H1 (cell line): ENCODE measurements at regions not wholly inside any gene's neighbourhood (a gene's known extent, or its start where the extent isn't known, plus 50 kb on each side); places are given as distances from the start of the nearest gene placed in this dataset.

Source experiments
- CTCF ChIA-PET: fragments of 300-600 bp; sonication (Branson Sonifier 250); formaldehyde crosslinking; loops from one replicate; lab custom pipeline; 2021; ENCODE audit not compliant: partially characterized antibody; lab: Charles Lee
- POLR2A ChIA-PET: fragments of 300-600 bp; sonication (Branson Sonifier 250); formaldehyde crosslinking; loops from one replicate; lab custom pipeline; 2021; ENCODE audit warnings: inconsistent platforms; ENCODE audit not compliant: partially characterized antibody; lab: Charles Lee
- DNase-seq, 2 experiments: peaks; one replicate each; pipeline versions ENCODE4 v3.0.0 to v3.0.0-alpha.2; 2010 to 2022; ENCODE audit warnings: low spot score in 2 of 2, low read depth in 1 of 2, mixed read lengths in 1 of 2
- FAIRE-seq: peaks from 2 replicates; lab custom pipeline; 2011; peaks lifted over from hg19 to GRCh38; lab: Jason Lieb, UNC
- H2AFZ ChIP-seq: 2 replicates; pipeline ENCODE4 v1.8.1; 2012; ENCODE audit warnings: low read length, inconsistent platforms
- H2AK5ac ChIP-seq: 2 replicates; pipeline ENCODE4 v1.6.1; 2013; ENCODE audit warnings: low read depth, low read length
- H2BK120ac ChIP-seq: replicated peaks from 2 replicates; pipeline ENCODE3; 2013; ENCODE audit warnings: low read depth, low read length, inconsistent platforms
- H2BK12ac ChIP-seq: 2 replicates; pipeline ENCODE4 v1.6.1; 2013; ENCODE audit warnings: low read depth, low read length
- H2BK15ac ChIP-seq: 2 replicates; pipeline ENCODE4 v1.6.1; 2013; ENCODE audit warnings: low read length
- H2BK20ac ChIP-seq: 2 replicates; pipeline ENCODE4 v1.6.1; 2013; ENCODE audit warnings: low read length
- H2BK5ac ChIP-seq: 2 replicates; pipeline ENCODE4 v1.6.1; 2013; ENCODE audit warnings: low read depth, low read length
- H3K14ac ChIP-seq: 2 replicates; pipeline ENCODE4 v1.6.1; 2013; ENCODE audit warnings: inconsistent platforms; ENCODE audit not compliant: insufficient read length
- H3K18ac ChIP-seq: 2 replicates; pipeline ENCODE4 v1.6.1; 2013; ENCODE audit warnings: low read length; ENCODE audit errors: extremely low read depth
- H3K23ac ChIP-seq: 2 replicates; pipeline ENCODE4 v1.6.1; 2013; ENCODE audit warnings: inconsistent platforms; ENCODE audit not compliant: insufficient read length
- H3K23me2 ChIP-seq: 2 replicates; pipeline ENCODE4 v1.6.1; 2013; ENCODE audit warnings: low read depth, low read length
- H3K27ac ChIP-seq: 2 replicates; pipeline ENCODE4 v1.6.1; 2011; ENCODE audit warnings: low read depth, low read length, inconsistent platforms
- H3K27me3 ChIP-seq, 4 experiments: replicated peaks in 1 of 4; 1 replicate in 1 of 4; 2 replicates in 3 of 4; pipeline versions ENCODE4 v1.6.1 to v1.8.1; 2011 to 2013; ENCODE audit warnings: low read length in 3 of 4, mild to moderate bottlenecking in 3 of 4, inconsistent platforms in 2 of 4, mixed read lengths in 2 of 4, moderate library complexity in 1 of 4; ENCODE audit not compliant: control insufficient read depth in 3 of 4, insufficient read depth in 3 of 4; ENCODE audit errors: extremely low read depth in 1 of 4
- H3K36me3 ChIP-seq, 4 experiments: 2 replicates each; pipeline versions ENCODE4 v1.6.1 to v1.8.1; 2011 to 2013; ENCODE audit warnings: mild to moderate bottlenecking in 4 of 4, low read length in 3 of 4, moderate library complexity in 2 of 4, control low read depth in 1 of 4, inconsistent platforms in 1 of 4; ENCODE audit not compliant: insufficient read depth in 4 of 4, control insufficient read depth in 2 of 4
- H3K4ac ChIP-seq: replicated peaks from 2 replicates; pipeline ENCODE3; 2013; ENCODE audit warnings: low read length, low read depth, mixed read lengths, inconsistent platforms; ENCODE audit not compliant: insufficient read length
- H3K4me1 ChIP-seq, 4 experiments: replicated peaks in 1 of 4; 1 replicate in 1 of 4; 2 replicates in 3 of 4; pipeline versions ENCODE4 v1.6.1 to v1.8.1; 2011 to 2013; ENCODE audit warnings: low read length in 3 of 4, inconsistent platforms in 2 of 4, mixed read lengths in 1 of 4; ENCODE audit not compliant: insufficient read depth in 4 of 4, control insufficient read depth in 3 of 4
- H3K4me2 ChIP-seq, 2 experiments: 2 replicates each; pipeline versions ENCODE4 v1.6.1 to v1.8.1; 2011 to 2013; ENCODE audit warnings: low read depth in 2 of 2, low read length in 2 of 2, control low read depth in 1 of 2, inconsistent platforms in 1 of 2, mild to moderate bottlenecking in 1 of 2; ENCODE audit not compliant: insufficient read depth in 1 of 2
- H3K4me3 ChIP-seq, 4 experiments: fragments of 200-600, 300-600 bp in 1 of 4; sonication (generic), shearing (Covaris generic), sonication (Bioruptor Twin) in 1 of 4; 2 replicates each; pipeline versions ENCODE4 v1.5.1 to v1.8.1; 2011 to 2016; ENCODE audit warnings: low read length in 4 of 4, low read depth in 3 of 4, control low read depth in 2 of 4, inconsistent platforms in 2 of 4, mild to moderate bottlenecking in 2 of 4, mixed read lengths in 1 of 4, moderate library complexity in 1 of 4; ENCODE audit not compliant: insufficient read depth in 2 of 4; ENCODE audit errors: extremely low read depth in 1 of 4
- H3K56ac ChIP-seq: replicated peaks from 2 replicates; pipeline ENCODE3; 2013; ENCODE audit warnings: low read depth, mild to moderate bottlenecking, mixed read lengths, low read length, inconsistent platforms; ENCODE audit not compliant: insufficient read length
- H3K79me1 ChIP-seq: 2 replicates; pipeline ENCODE4 v1.6.1; 2013; ENCODE audit warnings: low read depth, low read length, control low read depth
- H3K79me2 ChIP-seq, 2 experiments: 2 replicates each; pipeline versions ENCODE4 v1.6.1 to v1.8.1; 2012 to 2013; ENCODE audit warnings: low read length in 2 of 2, mild to moderate bottlenecking in 2 of 2, inconsistent platforms in 1 of 2; ENCODE audit not compliant: insufficient read depth in 2 of 2, control insufficient read depth in 1 of 2
- H3K9ac ChIP-seq, 4 experiments: replicated peaks in 1 of 4; 1 replicate in 1 of 4; 2 replicates in 3 of 4; pipeline versions ENCODE4 v1.6.1 to v1.8.1; 2011 to 2013; ENCODE audit warnings: low read depth in 3 of 4, low read length in 3 of 4, control low read depth in 2 of 4, mild to moderate bottlenecking in 2 of 4, moderate library complexity in 2 of 4, inconsistent platforms in 1 of 4; ENCODE audit errors: extremely low read depth in 1 of 4
- H3K9me3 ChIP-seq, 2 experiments: 2 replicates each; pipeline versions ENCODE4 v1.6.1 to v1.8.1; 2012 to 2013; ENCODE audit warnings: mild to moderate bottlenecking in 2 of 2, moderate library complexity in 2 of 2, control low read depth in 1 of 2, inconsistent platforms in 1 of 2, low read depth in 1 of 2, low read length in 1 of 2, mixed read lengths in 1 of 2; ENCODE audit not compliant: insufficient read depth in 2 of 2
- H4K20me1 ChIP-seq, 2 experiments: replicated peaks in 1 of 2; 2 replicates each; pipeline versions ENCODE3 to v1.8.1; 2011 to 2013; ENCODE audit warnings: inconsistent platforms in 2 of 2, low read length in 2 of 2, mild to moderate bottlenecking in 1 of 2; ENCODE audit not compliant: insufficient read depth in 2 of 2, control insufficient read depth in 1 of 2
- H4K5ac ChIP-seq: 2 replicates; pipeline ENCODE4 v1.6.1; 2013; ENCODE audit warnings: low read length, low read depth, mixed read lengths, inconsistent platforms; ENCODE audit not compliant: insufficient read length
- H4K8ac ChIP-seq: 2 replicates; pipeline ENCODE4 v1.8.0; 2013; ENCODE audit warnings: mild to moderate bottlenecking, moderate library complexity, low read length, inconsistent platforms; ENCODE audit not compliant: insufficient read depth; ENCODE audit errors: extremely low read depth
- H4K91ac ChIP-seq: replicated peaks from 2 replicates; pipeline ENCODE3; 2013; ENCODE audit warnings: low read length, mixed read lengths, inconsistent platforms; ENCODE audit not compliant: insufficient read length
- CTCF ChIP-seq, 3 experiments: IDR thresholded peaks; 1 replicate in 2 of 3; 2 replicates in 1 of 3; pipeline versions ENCODE4 v1.5.1 to v1.6.1; 2011; ENCODE audit warnings: low read length in 3 of 3, mild to moderate bottlenecking in 3 of 3, inconsistent platforms in 2 of 3, low read depth in 1 of 3, moderate library complexity in 1 of 3; ENCODE audit not compliant: insufficient read depth in 1 of 3; ENCODE audit errors: control extremely low read depth in 1 of 3
- E2F6 ChIP-seq: IDR thresholded peaks from 2 replicates; pipeline ENCODE4 v1.6.1; 2012; ENCODE audit warnings: inconsistent platforms
- MAFK ChIP-seq: IDR thresholded peaks from 2 replicates; pipeline ENCODE4 v1.6.1; 2012; ENCODE audit warnings: low read depth, mild to moderate bottlenecking, improper control_type of control experiment, low read length
- NRF1 ChIP-seq: IDR thresholded peaks from 2 replicates; pipeline ENCODE4 v1.6.1; 2011; ENCODE audit warnings: mild to moderate bottlenecking, low read depth, low read length, improper control_type of control experiment
- RXRA ChIP-seq: IDR thresholded peaks from 2 replicates; pipeline ENCODE4 v1.6.1; 2011; ENCODE audit warnings: low read depth, mild to moderate bottlenecking, low read length, moderate library complexity; ENCODE audit not compliant: insufficient read depth
- SP2 ChIP-seq: IDR thresholded peaks from 2 replicates; pipeline ENCODE4 v1.6.1; 2012; ENCODE audit warnings: mild to moderate bottlenecking, low read length, inconsistent platforms
- SP4 ChIP-seq: IDR thresholded peaks from 2 replicates; pipeline ENCODE4 v1.6.1; 2012; ENCODE audit warnings: low read length, inconsistent platforms
- SUZ12 ChIP-seq: fragments of 200-600 bp; sonication (generic); IDR thresholded peaks from 2 replicates; pipeline ENCODE4 v1.6.1; 2012; ENCODE audit warnings: mild to moderate bottlenecking, inconsistent platforms, low read length, moderate library complexity, mixed read lengths
- TCF12 ChIP-seq: IDR thresholded peaks from 2 replicates; pipeline ENCODE4 v1.6.1; 2011; ENCODE audit warnings: low read depth, mild to moderate bottlenecking, low read length
- TEAD4 ChIP-seq: IDR thresholded peaks from 2 replicates; pipeline ENCODE4 v1.6.1; 2012; ENCODE audit warnings: low read depth, low read length, inconsistent platforms, mixed read lengths
- YY1 ChIP-seq: IDR thresholded peaks from 2 replicates; pipeline ENCODE4 v1.6.1; 2011; ENCODE audit warnings: low read depth, mild to moderate bottlenecking, low read length
- ZNF274 ChIP-seq: IDR thresholded peaks from 2 replicates; pipeline ENCODE4 v1.7.0; 2012; ENCODE audit warnings: low read length, borderline replicate concordance; ENCODE audit errors: extremely low read depth
- WGBS, 2 experiments: shearing (Covaris generic) in 1 of 2; methylation state at CpG; one replicate each; pipeline versions ENCODE4 v1.1.6 to v1.1.7; 2013 to 2015; ENCODE audit warnings: low lambda C conversion rate in 2 of 2, mixed read lengths in 2 of 2, inconsistent platforms in 1 of 2, low coverage in 1 of 2, missing lambda C conversion rate in 1 of 2; ENCODE audit not compliant: insufficient replicate concordance in 2 of 2, insufficient coverage in 1 of 2, insufficient read length in 1 of 2; ENCODE audit errors: extremely low coverage in 1 of 2, missing lambda C conversion rate in 1 of 2; 5-methylcytosine and 5-hydroxymethylcytosine counted together

- no peaks in the 10 kb centered on the region for H3K27me3 ChIP-seq
- H2AK5ac ChIP-seq = no peak overlapping the region
- H2BK20ac ChIP-seq = no peak overlapping the region
- no peaks in the 10 kb centered on the region for H3K36me3 ChIP-seq
- no peak for TF ChIP-seq YY1
- TF ChIP-seq E2F6 = no peak
- TF ChIP-seq TCF12 = no peak
- TF ChIP-seq ZNF274 = no peak
- no peak for TF ChIP-seq SP2
- TF ChIP-seq MAFK = no peak
- TF ChIP-seq NRF1 = no peak
- no peak for TF ChIP-seq TEAD4
- no peak for TF ChIP-seq SP4
- TF ChIP-seq RXRA = no peak
- no peak for TF ChIP-seq SUZ12
- no peak for TF ChIP-seq CTCF (IDR thresholded peaks at IDR 0.05; ENCODE audit: control extremely low read depth in 1 of 3, insufficient read depth in 1 of 3, low read depth in 1 of 3, low read length in 3 of 3)
- H3K9ac ChIP-seq = no peak overlapping the region
- no peaks in the 10 kb centered on the region for H4K20me1 ChIP-seq
- no peak overlapping the region for H3K4me3 ChIP-seq
- H3K27ac ChIP-seq = no peak overlapping the region
- ChIA-PET POLR2A (no interaction called here), CTCF (no interaction called here)
- DNase-seq (no peak), FAIRE-seq (no peak)
- H2BK120ac ChIP-seq = no peak overlapping the region
- no peaks in the 10 kb centered on the region; the same call in 1 of the 2 replicates for H3K23me2 ChIP-seq
- no peak overlapping the region for H3K14ac ChIP-seq
- no peak overlapping the region for H4K91ac ChIP-seq
- no peak overlapping the region for H3K56ac ChIP-seq
- H2BK12ac ChIP-seq = no peak overlapping the region
- no peak overlapping the region for H3K4ac ChIP-seq
- peaks cover 0 to 3% of the 10 kb centered on the region in 2 experiments; a peak in 1 of 4 replicates for H3K9me3 ChIP-seq
- H3K23ac ChIP-seq = no peak overlapping the region
- 87% methylated on average over 2 of the region's 2 CpGs; no CpG with 5 or more reads in 1 of the 2 experiments for WGBS, 2 experiments
- H3K4me1 ChIP-seq = no peaks in the 10 kb centered on the region
- no peak overlapping the region for H3K18ac ChIP-seq
- H3K79me2 ChIP-seq = no peaks in the 10 kb centered on the region
- no peak overlapping the region for H2AFZ ChIP-seq
- H3K4me2 ChIP-seq = no peak overlapping the region
- H2BK5ac ChIP-seq = no peak overlapping the region
- H4K8ac ChIP-seq = no peak overlapping the region
- no peak overlapping the region for H2BK15ac ChIP-seq
- no peaks in the 10 kb centered on the region for H3K79me1 ChIP-seq
- no peak overlapping the region for H4K5ac ChIP-seq
These were observed 621.9 kb downstream of the LRRIQ3 start for GRCh38 chr1:73576083-73576482.
